Coronary artery (tissue), 2 donors: ENCODE measurements at regions not wholly inside any gene's neighbourhood (a gene's known extent, or its start where the extent isn't known, plus 50 kb on each side); places are given as distances from the start of the nearest gene placed in this dataset.

ENCODE experiments used
- DNase-seq: peaks from one replicate; pipeline ENCODE4 v3.0.0-alpha.2; 2017; ENCODE audit warnings: low spot score
- H3K27ac ChIP-seq, 2 donors: fragments of 200-600 bp; sonication (generic); one replicate each; pipeline ENCODE4 v1.5.1; 2016 to 2019
- H3K4me3 ChIP-seq: fragments of 200-600 bp; sonication (generic); 2 replicates; pipeline ENCODE4 v1.5.1; 2016; ENCODE audit warnings: mild to moderate bottlenecking, moderate library complexity
- CTCF ChIP-seq: fragments of 200-600 bp; sonication (generic); IDR thresholded peaks from one replicate; pipeline ENCODE4 v1.5.1; 2019; ENCODE audit warnings: antibody characterized with exemption

- Histone ChIP-seq H3K4me3 (no peak overlapping the region), H3K27ac (no peak overlapping the region)
- no peak for TF ChIP-seq CTCF
- DNase-seq: no peak
Observed at GRCh38 chr10:129140921-129141885, 325.8 kb upstream of the MGMT start.

- Histone ChIP-seq H3K4me3 (no peak overlapping the region), H3K27ac (no peak overlapping the region)
- no peak for DNase-seq
- no peak for TF ChIP-seq CTCF
Observed at GRCh38 chr10:129151281-129151680, 315.8 kb upstream of the MGMT start.

GRCh38 chr10:129156406-129156805, 310.6 kb upstream of the MGMT start:
- no peak for TF ChIP-seq CTCF
- Histone ChIP-seq H3K4me3 (no peak overlapping the region), H3K27ac (no peak overlapping the region)
- DNase-seq: no peak

GRCh38 chr10:129157185-129157584, 309.9 kb upstream of the MGMT start:
- TF ChIP-seq CTCF: no peak
- DNase-seq: no peak
- Histone ChIP-seq H3K4me3 (no peak overlapping the region), H3K27ac (no peak overlapping the region)

- no peak overlapping the region for H3K4me3 ChIP-seq
- no peak for DNase-seq
- no peak overlapping the region for H3K27ac ChIP-seq
- TF ChIP-seq CTCF: no peak
Observed at GRCh38 chr10:129161150-129161549, 305.9 kb upstream of the MGMT start.

- no peak for DNase-seq
- Histone ChIP-seq H3K27ac (no peak overlapping the region), H3K4me3 (no peak overlapping the region)
- no peak for TF ChIP-seq CTCF
Observed at GRCh38 chr10:129163531-129163930, 303.5 kb upstream of the MGMT start.
